ENCODE measurements at regions not wholly inside any gene's neighbourhood (a gene's known extent, or its start where the extent isn't known, plus 50 kb on each side); places are given as distances from the start of the nearest gene placed in this dataset.
"Not testable (repeated sequence)": the region's sequence is repeated elsewhere in the genome, so short reads cannot be mapped to it uniquely, and the experiment has no call there.

GRCh38 chr3:127084401-127084990 lies 101.6 kb downstream of the PLXNA1 start:
- Histone ChIP-seq H3K9me3 (no peaks in the 10 kb centered on the region), H3K36me3 (no peaks in the 10 kb centered on the region), H3K4me3 (no peak overlapping the region), H3K27me3 (no peaks in the 10 kb centered on the region), H3K4me1 (no peaks in the 10 kb centered on the region), H3K27ac (no peak overlapping the region)
- ATAC-seq: no peak
- intact Hi-C loops (cut with DNase I): no loop called here
- DNase-seq: no peak
- TF ChIP-seq CTCF (IDR thresholded peaks at IDR 0.05): no peak

DNA sequence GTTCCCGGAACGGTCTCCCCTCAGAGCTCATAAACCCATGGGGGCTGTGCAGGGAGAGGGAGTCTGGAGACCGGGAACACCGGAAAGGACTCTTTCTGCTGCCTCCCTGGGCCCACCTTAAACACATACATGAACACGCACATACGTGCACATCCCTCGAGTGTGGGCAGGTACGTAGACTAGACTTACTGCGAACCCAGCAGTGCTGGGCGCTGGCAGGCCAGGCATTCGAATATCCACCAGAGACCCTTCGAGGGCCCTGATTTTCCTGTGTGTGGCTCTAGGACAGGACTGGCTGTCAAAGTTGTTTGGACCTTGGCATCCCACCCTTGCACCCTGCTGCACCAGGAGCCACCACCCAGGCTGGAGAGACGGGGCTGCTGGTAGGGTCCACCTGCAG lies 102.7 kb downstream of the PLXNA1 start:
- Histone ChIP-seq H3K4me3 (no peak overlapping the region), H3K27ac (no peak overlapping the region), H3K36me3 (no peaks in the 10 kb centered on the region), H3K9me3 (no peaks in the 10 kb centered on the region), H3K4me1 (no peaks in the 10 kb centered on the region), H3K27me3 (peaks cover 0 to 4% of the 10 kb centered on the region in 2 donors)
- intact Hi-C loops (cut with DNase I): no loop called here
- no peak for TF ChIP-seq CTCF (IDR thresholded peaks at IDR 0.05)
- ATAC-seq (no peak), DNase-seq (no peak)

DNA sequence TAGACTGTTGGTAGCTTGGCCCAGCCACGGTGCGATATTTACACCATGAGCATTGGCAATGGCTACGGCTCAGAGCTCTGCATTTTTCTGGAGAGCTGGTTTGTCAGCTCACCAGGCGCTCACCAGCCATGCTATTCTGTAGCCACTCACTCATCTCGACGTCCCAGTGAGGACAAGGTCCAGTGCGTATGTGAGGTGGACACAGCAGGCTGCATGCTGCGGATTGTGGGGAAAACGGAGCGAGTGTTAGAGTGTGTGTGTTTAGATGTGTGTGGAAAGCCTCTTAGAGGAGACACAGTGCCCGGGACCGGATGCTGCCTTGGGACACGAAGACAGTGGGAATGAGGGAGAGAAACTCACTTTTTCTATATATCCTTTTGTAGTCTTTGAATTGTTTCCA lies 103.7 kb downstream of the PLXNA1 start:
- DNase-seq; H3K4me3 ChIP-seq; H3K27ac ChIP-seq; H3K36me3 ChIP-seq; H3K27me3 ChIP-seq; ATAC-seq; H3K9me3 ChIP-seq; intact Hi-C loops (cut with DNase I); H3K4me1 ChIP-seq: not testable (repeated sequence)

DNA sequence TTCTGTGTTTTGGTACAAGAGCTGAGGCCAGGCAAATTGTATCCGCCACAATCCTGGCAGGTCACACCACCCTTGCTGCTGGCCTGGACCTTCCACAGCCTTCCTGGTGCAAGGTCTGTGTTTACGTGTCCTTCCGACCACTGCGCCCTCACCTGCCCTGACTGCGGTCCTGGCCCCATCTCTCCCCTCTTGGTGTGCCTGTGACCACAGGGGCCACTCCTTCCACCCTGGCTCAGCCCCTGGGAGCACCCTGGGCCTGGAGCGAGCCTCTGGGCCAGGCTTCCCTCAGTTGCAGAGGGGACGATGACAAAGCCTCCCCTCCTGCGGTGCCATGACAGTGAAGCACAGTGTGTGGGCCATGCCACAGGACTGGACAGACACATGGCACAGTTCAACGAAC lies 104.5 kb downstream of the PLXNA1 start:
- intact Hi-C loops (cut with DNase I): no loop called here
- no peak overlapping the region for H3K27ac ChIP-seq
- DNase-seq: peak in 1 of 4 donors; percentile 50
- H3K27me3 ChIP-seq: peaks cover 0 to 6% of the 10 kb centered on the region in 2 donors
- ATAC-seq: no peak
- H3K36me3 ChIP-seq: no peaks in the 10 kb centered on the region
- no peak overlapping the region for H3K4me3 ChIP-seq
- no peaks in the 10 kb centered on the region for H3K4me1 ChIP-seq
- H3K9me3 ChIP-seq: no peaks in the 10 kb centered on the region
- no peak for TF ChIP-seq CTCF (IDR thresholded peaks at IDR 0.05)

DNA sequence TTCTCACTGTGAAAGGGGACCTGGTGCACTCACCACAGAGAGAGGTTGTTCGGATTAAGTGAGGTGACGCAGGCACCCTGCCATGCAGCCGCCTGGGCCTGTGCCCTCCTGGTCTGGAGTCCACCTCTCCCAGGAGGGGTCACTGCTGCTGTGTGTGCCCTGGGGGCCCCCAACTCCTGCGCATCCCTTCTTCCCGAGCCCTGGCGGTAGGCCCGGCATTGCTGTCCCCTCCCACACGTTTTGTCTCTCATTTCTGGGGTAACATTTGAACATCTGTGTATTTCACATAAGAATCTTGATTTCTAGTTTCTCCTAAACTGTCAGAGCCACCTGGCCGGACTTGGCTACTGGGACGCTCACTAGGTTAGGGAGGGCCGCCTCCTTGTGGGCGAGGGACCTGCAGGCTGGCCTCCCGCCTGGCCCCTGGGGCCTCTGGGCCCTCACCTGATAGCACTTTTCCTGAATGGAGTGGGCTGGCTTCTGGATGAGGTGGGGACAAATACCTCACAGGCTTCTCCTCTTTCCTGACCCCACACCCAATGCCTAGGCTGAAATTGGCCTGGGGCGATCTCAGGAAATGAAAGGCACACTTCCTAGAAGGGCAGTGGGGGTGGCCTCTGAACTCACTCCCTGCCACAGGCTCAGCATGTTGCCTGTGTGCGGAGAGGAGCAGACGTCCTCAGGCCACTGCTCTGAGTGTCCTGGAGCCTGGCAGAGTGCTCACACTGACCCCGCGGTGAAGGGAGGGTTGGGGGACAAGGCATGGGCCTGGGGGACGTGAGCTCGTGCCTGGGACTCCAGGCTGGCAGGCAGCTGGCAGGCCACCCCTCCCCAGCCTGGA lies 104.2 kb upstream of the PRR23E start:
- intact Hi-C loops (cut with DNase I): no loop called here
- Histone ChIP-seq H3K4me3 (no peak overlapping the region), H3K9me3 (no peaks in the 10 kb centered on the region), H3K27me3 (peaks cover 0 to 6% of the 10 kb centered on the region in 2 donors), H3K4me1 (no peaks in the 10 kb centered on the region), H3K36me3 (no peaks in the 10 kb centered on the region), H3K27ac (no peak overlapping the region)
- no peak for ATAC-seq
- peak in 1 of 4 donors; percentile 67 for DNase-seq
- no peak for TF ChIP-seq CTCF (IDR thresholded peaks at IDR 0.05)

Data from left lung (tissue), 4 donors.